ENCODE measurements at regions not wholly inside any gene's neighbourhood (a gene's known extent, or its start where the extent isn't known, plus 50 kb on each side); places are given as distances from the start of the nearest gene placed in this dataset.

- no peak for TF ChIP-seq CTCF (IDR thresholded peaks at IDR 0.05; ENCODE audit: low read depth, low read length)
- DNase-seq (ENCODE audit: extremely low read depth, low read depth): no peak
Measured at GRCh38 chr11:71097506-71098240, 154.7 kb downstream of the SHANK2 start.

- DNase-seq (ENCODE audit: extremely low read depth, low read depth): no peak
- TF ChIP-seq CTCF (IDR thresholded peaks at IDR 0.05; ENCODE audit: low read depth, low read length): no peak
Measured at GRCh38 chr11:71096751-71097388, 155.5 kb downstream of the SHANK2 start.

GRCh38 chr11:71095294-71095850, 157.0 kb downstream of the SHANK2 start:
- no peak for DNase-seq (ENCODE audit: extremely low read depth, low read depth)
- no peak for TF ChIP-seq CTCF (IDR thresholded peaks at IDR 0.05; ENCODE audit: low read depth, low read length)

- no peak for DNase-seq (ENCODE audit: extremely low read depth, low read depth)
- no peak for TF ChIP-seq CTCF (IDR thresholded peaks at IDR 0.05; ENCODE audit: low read depth, low read length)
Measured at GRCh38 chr11:71094296-71095077, 157.9 kb downstream of the SHANK2 start.

GRCh38 chr11:71093783-71094182, 158.6 kb downstream of the SHANK2 start:
- no peak for DNase-seq (ENCODE audit: extremely low read depth, low read depth)
- no peak for TF ChIP-seq CTCF (IDR thresholded peaks at IDR 0.05; ENCODE audit: low read depth, low read length)

- no peak for DNase-seq (ENCODE audit: extremely low read depth, low read depth)
- TF ChIP-seq CTCF (IDR thresholded peaks at IDR 0.05; ENCODE audit: low read depth, low read length): no peak
Measured at GRCh38 chr11:71091506-71092265, 160.7 kb downstream of the SHANK2 start.

Data from AG09319 (cell line).